ENCODE measurements at regions not wholly inside any gene's neighbourhood (a gene's known extent, or its start where the extent isn't known, plus 50 kb on each side); places are given as distances from the start of the nearest gene placed in this dataset. TPM values are rescaled to one million over a fixed set of nuclear protein-coding genes. Genes with fewer than 3 reads are reported as not detected.

DNA sequence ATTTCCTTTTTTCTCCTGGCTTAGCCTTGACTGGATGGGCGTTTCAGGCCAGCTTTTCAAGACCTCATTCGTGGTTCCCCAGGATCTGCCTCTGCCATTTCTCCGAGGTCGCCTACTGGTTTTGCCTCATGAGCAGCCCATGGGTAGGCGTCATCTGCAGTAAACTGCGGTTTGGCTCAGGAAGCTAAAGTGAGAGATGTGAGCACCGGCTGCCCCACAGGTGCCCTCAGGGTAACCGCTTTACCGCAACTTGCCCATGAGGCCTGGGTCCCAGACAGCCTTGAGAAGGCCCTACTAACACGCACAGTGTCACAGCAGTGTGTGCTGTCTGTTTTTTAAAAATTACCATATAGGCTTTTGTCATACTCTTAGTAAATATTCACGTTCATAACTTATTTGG, 53.4 kb upstream of the TBXT start:
- no peaks in the 10 kb centered on the region for H3K36me3 ChIP-seq (ENCODE audit: control insufficient read depth, insufficient read depth, low read length)
- 95% methylated on average over 9 of the region's 11 CpGs for WGBS (ENCODE audit: insufficient coverage)
- no peaks in the 10 kb centered on the region for H3K27me3 ChIP-seq (ENCODE audit: control insufficient read depth, insufficient read depth, low read length)
- DNase-seq (ENCODE audit: low read depth in 4 of 6, low spot score in 6 of 6), result no peak
- no peak overlapping the region for H3K27ac ChIP-seq (ENCODE audit: low read depth, low read length)
- no peaks in the 10 kb centered on the region for H3K4me1 ChIP-seq (ENCODE audit: control insufficient read depth, insufficient read depth, low read length)
- H3K4me3 ChIP-seq (ENCODE audit: low read depth, low read length), result no peak overlapping the region
- H3K9me3 ChIP-seq (ENCODE audit: control insufficient read depth, insufficient read depth, low read length), result no peaks in the 10 kb centered on the region

Small RNAs in the stretch of these regions (small RNA-seq; reads per million reads assigned to genes)
- gene AL121956.5 (ENCODE audit: low replicate concordance), result not detected
- gene GNG5P1 (ENCODE audit: low replicate concordance), result not detected
